GM12878 (cell line): ENCODE measurements at regions not wholly inside any gene's neighbourhood (a gene's known extent, or its start where the extent isn't known, plus 50 kb on each side); places are given as distances from the start of the nearest gene placed in this dataset.

Experiments
- ATAC-seq: fragments of 200-7000 bp; cut with Tn5 transposase; 3 replicates; pipeline ENCODE4 v1.9.1; 2020; ENCODE audit warnings: mild to moderate bottlenecking, moderate library complexity
- BruUV-seq: library from RNA; stranded (reverse); fragments of 400-500 nt; replicated peaks from 2 replicates; lab custom pipeline; 2021; lab: Mats Ljungman, UMichigan
- CTCF ChIA-PET: fragments of 300-600 bp; sonication (Branson Sonifier 250); formaldehyde crosslinking; extraction: SDS; loops from one replicate; lab custom pipeline; 2021; ENCODE audit warnings: inconsistent platforms; lab: Yijun Ruan, JAX
- POLR2A ChIA-PET: fragments of 350-600 bp; formaldehyde crosslinking; extraction: SDS; loops from one replicate; lab custom pipeline; 2021; ENCODE audit warnings: inconsistent platforms; lab: Charles Lee
- RAD21 ChIA-PET: fragments of 300-600 bp; sonication (Branson Sonifier 250); formaldehyde crosslinking; loops from one replicate; lab custom pipeline; 2023; ENCODE audit warnings: antibody characterized with exemption; ENCODE audit not compliant: unreplicated experiment; lab: Charles Lee
- SMC1A ChIA-PET: fragments of 300-600 bp; sonication (Branson Sonifier 250); formaldehyde crosslinking; loops from one replicate; lab custom pipeline; 2023; ENCODE audit not compliant: unreplicated experiment, uncharacterized antibody; lab: Charles Lee
- DNase-seq: peaks from one replicate; pipeline ENCODE4 v3.0.0-alpha.2; 2011; ENCODE audit warnings: low read depth, low spot score
- FAIRE-seq: peaks from 3 replicates; lab custom pipeline; 2011; peaks lifted over from hg19 to GRCh38; lab: Jason Lieb, UNC
- H2AFZ ChIP-seq: 2 replicates; pipeline ENCODE4 v1.6.0; 2011; ENCODE audit warnings: low read depth, low read length, control low read depth; ENCODE audit not compliant: control insufficient read depth
- H3K27ac ChIP-seq: 2 replicates; pipeline ENCODE4 v1.5.1; 2011; ENCODE audit warnings: control low read depth; ENCODE audit not compliant: control insufficient read depth, insufficient read depth
- H3K27me3 ChIP-seq, 2 experiments: replicated peaks in 1 of 2; 2 replicates each; pipeline versions ENCODE4 v1.6.0 to v1.6.1; 2011; ENCODE audit warnings: low read length in 1 of 2; ENCODE audit not compliant: control insufficient read depth in 2 of 2, insufficient read depth in 2 of 2
- H3K36me3 ChIP-seq, 2 experiments: 2 replicates each; pipeline ENCODE4 v1.5.1; 2011; ENCODE audit warnings: low read length in 1 of 2; ENCODE audit not compliant: control insufficient read depth in 2 of 2, insufficient read depth in 2 of 2
- H3K4me1 ChIP-seq: 2 replicates; pipeline ENCODE4 v1.6.1; 2011; ENCODE audit warnings: mild to moderate bottlenecking, low read length, moderate library complexity, mixed read lengths; ENCODE audit not compliant: control insufficient read depth, insufficient read depth
- H3K4me2 ChIP-seq: 2 replicates; pipeline ENCODE4 v1.6.0; 2011; ENCODE audit warnings: control low read depth; ENCODE audit not compliant: control insufficient read depth, insufficient read depth
- H3K4me3 ChIP-seq: fragments of 200-600 bp; sonication (generic); 2 replicates; pipeline ENCODE4 v1.5.1; 2016
- H3K79me2 ChIP-seq: 2 replicates; pipeline ENCODE4 v1.6.0; 2011; ENCODE audit warnings: low read length; ENCODE audit not compliant: control insufficient read depth, insufficient read depth
- H3K9ac ChIP-seq: 2 replicates; pipeline ENCODE4 v1.8.0; 2011; ENCODE audit warnings: low read length, control low read depth, mixed read lengths; ENCODE audit not compliant: control insufficient read depth, insufficient read depth
- H3K9me3 ChIP-seq: replicated peaks from 3 replicates; pipeline ENCODE4 v1.5.1; 2011; ENCODE audit warnings: mild to moderate bottlenecking, low read length; ENCODE audit not compliant: control insufficient read depth, insufficient read depth
- H4K20me1 ChIP-seq: 2 replicates; pipeline ENCODE4 v1.6.0; 2011; ENCODE audit not compliant: control insufficient read depth, insufficient read depth
- DPF2 ChIP-seq: fragments of 450-650 bp; IDR thresholded peaks from 2 replicates; pipeline ENCODE4 v1.6.1; 2017; ENCODE audit warnings: mild to moderate bottlenecking
- ELK1 ChIP-seq: IDR thresholded peaks from 2 replicates; pipeline ENCODE4 v1.6.1; 2012; ENCODE audit warnings: low read depth, low read length, improper control_type of control experiment
- EP300 ChIP-seq, 2 experiments: fragments of 150-350 bp in 1 of 2; IDR thresholded peaks; 2 replicates each; pipeline ENCODE4 v1.6.1; 2011 to 2012; ENCODE audit warnings: low read depth in 2 of 2, low read length in 2 of 2, borderline replicate concordance in 1 of 2, improper control_type of control experiment in 1 of 2, inconsistent platforms in 1 of 2; ENCODE audit not compliant: control insufficient read depth in 1 of 2
- FOS ChIP-seq: IDR thresholded peaks from 3 replicates; pipeline ENCODE4 v1.6.1; 2011; ENCODE audit warnings: borderline replicate concordance; ENCODE audit not compliant: insufficient read length; ENCODE audit errors: extremely low read depth
- NFXL1 ChIP-seq: fragments of 450-650 bp; IDR thresholded peaks from 2 replicates; pipeline ENCODE4 v1.6.1; 2017; ENCODE audit warnings: antibody characterized with exemption, mild to moderate bottlenecking, borderline replicate concordance
- NR2C1 ChIP-seq: fragments of 450-650 bp; IDR thresholded peaks from 2 replicates; pipeline ENCODE4 v1.6.1; 2017; ENCODE audit warnings: antibody characterized with exemption, mild to moderate bottlenecking, moderate library complexity
- RCOR1 ChIP-seq: conservative IDR thresholded peaks from 2 replicates; pipeline ENCODE4 v1.6.1; 2012; ENCODE audit warnings: low read depth, low read length, improper control_type of control experiment
- RELA ChIP-seq: fragments of 450-650 bp; IDR thresholded peaks from 2 replicates; pipeline ENCODE4 v1.8.0; 2014; ENCODE audit warnings: borderline replicate concordance; ENCODE audit not compliant: partially characterized antibody
- REST ChIP-seq: IDR thresholded peaks from 2 replicates; pipeline ENCODE4 v1.6.1; 2012; ENCODE audit warnings: mild to moderate bottlenecking, low read depth, low read length
- SMC3 ChIP-seq: IDR thresholded peaks from 2 replicates; pipeline ENCODE4 v1.6.1; 2011; ENCODE audit warnings: low read length, improper control_type of control experiment, borderline replicate concordance
- TBL1XR1 ChIP-seq: IDR thresholded peaks from 2 replicates; pipeline ENCODE4 v1.6.1; 2012; ENCODE audit warnings: low read depth, low read length, improper control_type of control experiment
- YY1 ChIP-seq: IDR thresholded peaks from 2 replicates; pipeline ENCODE4 v1.6.1; 2011; ENCODE audit warnings: low read depth, mild to moderate bottlenecking, low read length
- ZBTB33 ChIP-seq: fragments of 450-650 bp; IDR thresholded peaks from 2 replicates; pipeline ENCODE4 v1.6.1; 2017; ENCODE audit warnings: mild to moderate bottlenecking
- ZNF207 ChIP-seq: fragments of 450-650 bp; IDR thresholded peaks from 2 replicates; pipeline ENCODE4 v1.6.1; 2014; ENCODE audit warnings: antibody characterized with exemption, mild to moderate bottlenecking, borderline replicate concordance
- ZNF24 ChIP-seq: fragments of 450-650 bp; IDR thresholded peaks from 2 replicates; pipeline ENCODE4 v1.6.1; 2017; ENCODE audit warnings: antibody characterized with exemption, mild to moderate bottlenecking
- ZZZ3 ChIP-seq: IDR thresholded peaks from 2 replicates; pipeline ENCODE4 v1.6.1; 2011; ENCODE audit warnings: low read depth; ENCODE audit not compliant: control insufficient read depth, insufficient read length
- whole genome bisulfite sequencing: methylation state at CpG from one replicate; pipeline ENCODE4 v1.1.6; 2016; ENCODE audit warnings: low lambda C conversion rate; ENCODE audit not compliant: insufficient replicate concordance, insufficient coverage; ENCODE audit errors: missing lambda C conversion rate; 5-methylcytosine and 5-hydroxymethylcytosine counted together
- in situ Hi-C: fragments of 300-500 bp; cut with MboI; formaldehyde crosslinking; loops from 9 replicates; pipeline ENCODE4 v1.14.3; 2018; ENCODE audit warnings: mixed read lengths
- intact Hi-C: fragments of 100-400 bp; cut with micrococcal nuclease; formaldehyde crosslinking; loops from one replicate; pipeline ENCODE4 v1.14.2; 2022; ENCODE audit not compliant: unreplicated experiment

GRCh38 chr14:105940534-105941225 lies 414.3 kb downstream of the TMEM121 start:
- Histone ChIP-seq H3K36me3 (no peaks in the 10 kb centered on the region), H3K9ac (no peak overlapping the region), H3K27ac (no peak overlapping the region), H3K79me2 (no peaks in the 10 kb centered on the region), H2AFZ (no peak overlapping the region), H3K4me3 (no peak overlapping the region), H3K27me3 (no peaks in the 10 kb centered on the region), H3K4me2 (no peak overlapping the region), H3K9me3 (no peaks in the 10 kb centered on the region), H4K20me1 (no peaks in the 10 kb centered on the region), H3K4me1 (no peaks in the 10 kb centered on the region)
- in situ Hi-C loops (no loop called here), intact Hi-C loops (no loop called here)
- POLR2A ChIA-PET: no interaction called here
- RAD21 ChIA-PET: no interaction called here
- no peak for ATAC-seq
- SMC1A ChIA-PET: no interaction called here
- WGBS: no CpG with 5 or more reads among the region's 9 CpGs
- DNase-seq: no peak
- no peak for FAIRE-seq
- TF ChIP-seq FOS (no peak), REST (no peak), ZNF207 (no peak), RCOR1 (no peak), NR2C1 (no peak), NFXL1 (no peak), SMC3 (no peak), YY1 (no peak), RELA (no peak), EP300 (IDR thresholded peaks at IDR 0.05; ENCODE audit: borderline replicate concordance in 1 of 2, control insufficient read depth in 1 of 2, low read depth in 2 of 2, low read length in 2 of 2) (no peak), TBL1XR1 (no peak), DPF2 (no peak), ELK1 (no peak), ZZZ3 (no peak), ZBTB33 (no peak), ZNF24 (no peak)
- BruUV-seq: no TSS peak
- CTCF ChIA-PET: no interaction called here
